ENCODE measurements at regions not wholly inside any gene's neighbourhood (a gene's known extent, or its start where the extent isn't known, plus 50 kb on each side); places are given as distances from the start of the nearest gene placed in this dataset.

DNA sequence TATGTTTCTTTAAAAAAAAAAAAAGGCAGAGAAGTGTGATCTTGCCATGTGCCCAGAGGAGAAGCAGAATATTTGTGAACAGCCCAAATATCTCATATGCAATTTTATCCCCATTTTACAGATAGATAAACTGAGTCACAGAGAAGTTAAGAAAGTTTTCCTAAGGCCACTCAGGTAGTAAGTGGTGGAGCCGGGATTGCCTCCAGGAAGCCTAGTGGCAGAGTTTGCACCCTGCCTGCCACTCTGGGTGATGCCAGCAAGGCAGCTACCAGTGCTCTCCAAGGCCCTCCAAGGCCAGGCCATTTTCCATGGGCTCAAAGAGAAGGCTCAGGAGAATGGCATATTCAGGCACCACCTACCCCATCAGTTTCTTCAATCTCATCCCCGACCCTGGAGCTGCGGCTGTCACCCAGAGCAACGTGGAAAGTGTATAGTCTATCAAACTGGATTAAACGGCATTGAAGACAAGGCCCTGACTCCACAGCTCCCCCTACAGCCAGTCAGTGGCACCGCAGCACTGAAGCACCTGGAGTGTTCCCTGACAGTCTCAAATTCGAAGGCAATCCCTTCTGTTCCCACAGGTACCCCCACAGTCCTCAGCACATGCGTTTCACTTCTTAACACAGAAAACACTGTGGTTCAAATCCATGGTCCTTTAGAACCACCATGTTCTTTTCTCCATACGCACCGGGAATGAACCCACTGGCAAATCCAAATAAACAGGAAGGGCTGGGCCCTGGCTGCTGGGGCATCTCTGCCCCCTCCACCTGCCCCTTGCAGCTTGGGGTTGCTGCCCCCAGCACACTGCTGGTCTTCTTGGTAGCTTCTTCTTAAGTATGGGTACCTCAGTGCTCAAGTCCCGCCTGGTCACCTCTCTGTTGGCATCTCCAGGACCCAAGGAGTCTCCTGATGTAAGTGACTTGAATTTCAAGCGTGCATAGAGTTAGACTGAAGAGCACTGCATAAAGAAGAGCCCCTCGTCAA is 175.3 kb downstream of the INHBB start:
- DNase-seq: no peak

DNA sequence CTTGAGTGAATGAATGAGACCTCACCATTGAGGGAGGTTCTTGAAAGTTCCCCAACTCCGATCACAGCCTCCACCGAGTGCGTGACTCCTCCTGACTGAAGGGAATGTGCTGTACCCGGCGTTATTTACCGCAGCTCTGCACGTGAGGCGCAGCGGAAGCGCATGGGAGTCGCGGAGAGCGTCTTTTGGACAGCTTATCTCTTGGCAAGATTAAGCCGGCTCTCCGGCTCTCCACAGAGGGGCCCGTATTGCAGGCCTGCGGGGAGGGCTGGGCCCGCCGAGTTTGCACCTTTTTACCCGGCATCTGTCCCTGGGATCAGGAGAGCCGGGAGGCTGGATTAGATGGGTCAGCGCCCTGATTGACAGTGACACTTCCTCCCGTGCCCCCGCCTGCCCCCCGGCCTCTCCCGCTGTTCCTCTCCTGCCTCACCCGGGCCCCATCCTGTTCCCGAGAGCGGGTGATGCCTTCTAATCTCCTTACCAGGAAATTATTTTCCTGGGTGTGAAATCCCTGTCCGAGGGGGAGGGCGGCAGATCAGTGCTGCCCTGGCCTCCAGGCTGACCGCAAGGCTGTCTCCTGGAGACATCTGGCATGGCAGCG is 176.3 kb downstream of the INHBB start:
- DNase-seq: no peak

DNA sequence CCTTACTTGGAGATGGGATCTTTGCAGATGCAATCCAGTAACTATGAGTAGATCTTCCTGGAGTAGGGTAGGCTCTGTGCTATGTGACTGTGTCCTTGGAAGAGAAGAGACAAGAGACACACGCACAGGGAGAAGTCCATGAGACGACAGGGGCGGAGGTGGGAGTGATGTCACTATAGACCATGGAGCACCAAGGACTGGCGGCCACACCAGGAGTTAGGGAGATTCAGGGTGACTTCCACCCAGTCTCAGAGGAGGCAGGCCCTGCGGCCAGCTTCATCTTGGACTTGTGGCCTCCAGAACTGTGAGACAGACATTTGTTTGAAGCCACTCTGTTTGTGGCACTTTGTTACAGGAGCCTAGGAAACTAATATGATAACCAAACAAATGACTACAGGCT is 177.8 kb downstream of the INHBB start:
- no peak for DNase-seq

GRCh38 chr2:120524174-120524573 is 178.2 kb downstream of the INHBB start:
- DNase-seq: no peak

GRCh38 chr2:120525056-120526046 is 179.4 kb downstream of the INHBB start:
- no peak for DNase-seq

DNA sequence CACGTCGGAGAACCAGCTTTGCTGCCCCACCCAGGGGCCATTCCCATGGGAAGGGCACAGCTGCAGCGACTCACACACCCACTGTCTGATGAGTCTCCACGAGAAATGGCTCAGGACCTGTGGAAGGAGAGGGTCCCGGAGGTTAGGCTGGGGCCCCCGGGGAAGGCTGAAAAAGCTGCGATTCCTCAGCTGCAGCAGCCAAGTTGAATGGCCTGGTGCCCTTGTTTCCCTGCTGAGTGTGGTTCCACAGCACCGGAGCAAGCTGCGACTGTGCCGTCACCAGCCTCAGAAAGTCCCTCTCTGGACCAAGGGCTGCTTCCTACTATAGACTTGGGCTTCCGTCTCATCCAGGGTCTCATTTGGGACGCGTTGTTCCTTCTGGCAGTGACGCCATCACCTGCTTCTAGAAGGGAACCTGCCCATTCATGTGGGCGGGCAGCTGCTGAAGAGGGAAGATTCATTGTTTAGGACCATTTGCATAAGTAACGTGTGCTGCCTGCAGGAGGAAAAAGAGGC is 180.2 kb downstream of the INHBB start:
- DNase-seq: no peak

GRCh38 chr2:120526997-120527945 is 181.3 kb downstream of the INHBB start:
- no peak for DNase-seq

DNA sequence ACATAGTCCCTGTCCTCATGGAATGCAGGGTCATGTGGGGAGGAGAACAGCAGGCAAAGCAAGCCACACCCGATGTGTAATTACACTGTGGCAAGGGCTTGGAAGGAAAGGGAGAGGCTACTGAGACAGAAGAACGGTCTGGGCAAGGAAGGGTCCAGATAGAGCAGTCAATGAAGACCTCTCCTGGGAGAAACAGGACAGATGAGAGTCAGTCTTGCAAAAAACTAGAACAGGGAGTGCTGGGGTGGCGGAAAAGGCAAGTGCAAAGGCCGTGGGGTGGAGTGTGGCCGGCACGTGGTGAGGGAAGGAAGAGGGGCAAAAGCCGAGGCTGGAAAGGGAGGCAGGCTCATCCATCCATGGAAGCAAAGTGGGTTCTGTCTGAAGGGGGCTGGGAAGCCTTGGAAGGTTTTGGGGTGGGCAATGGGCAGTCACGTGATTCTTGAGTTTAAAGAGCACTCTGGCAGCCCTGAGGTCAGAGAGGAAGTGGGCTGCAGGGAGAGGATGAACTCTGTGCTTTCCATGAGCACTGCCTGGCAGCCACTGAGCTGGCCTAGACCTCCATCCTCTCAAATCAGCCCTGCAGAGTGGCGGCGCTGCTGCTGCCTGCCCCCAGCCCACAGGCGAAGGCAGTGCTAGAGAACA is 182.2 kb downstream of the INHBB start:
- no peak for DNase-seq

DNA sequence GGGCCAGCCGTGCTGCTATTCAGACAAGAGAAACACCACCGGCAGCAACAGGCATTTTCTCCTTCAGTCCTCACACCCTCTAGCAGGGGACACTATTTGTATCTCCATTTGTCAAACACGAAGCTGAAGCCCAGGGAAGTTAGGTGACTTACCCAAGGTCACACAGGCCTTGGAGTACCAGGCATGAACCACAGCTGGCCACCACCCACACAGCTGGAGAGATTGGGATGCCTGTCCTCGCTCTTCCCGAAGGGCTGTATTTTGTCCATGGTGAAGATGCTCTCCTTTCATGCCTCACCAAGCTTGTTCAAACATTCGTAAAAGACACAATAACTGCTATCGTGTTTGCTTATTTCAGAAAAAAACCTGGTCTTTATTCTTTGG is 182.7 kb downstream of the INHBB start:
- no peak for DNase-seq

DNA sequence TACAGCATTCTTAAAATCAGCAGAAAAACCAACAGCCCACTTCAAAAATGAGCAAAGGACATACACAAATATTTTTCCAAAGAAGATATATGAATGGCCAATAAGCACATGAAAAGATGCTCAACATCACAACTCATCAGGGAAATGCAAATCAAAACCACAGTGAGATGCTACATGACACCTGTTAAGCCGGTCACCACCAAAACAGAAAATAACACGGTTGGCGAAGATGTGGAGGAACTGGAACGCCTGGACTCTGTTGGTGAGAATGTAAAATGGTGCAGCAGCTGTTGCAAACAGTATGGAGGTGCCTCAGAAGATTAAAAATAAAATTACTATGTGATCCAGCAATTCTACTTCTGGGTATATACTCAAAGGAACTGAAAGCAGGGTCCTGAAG is 184.8 kb downstream of the INHBB start:
- no peak for DNase-seq

DNA sequence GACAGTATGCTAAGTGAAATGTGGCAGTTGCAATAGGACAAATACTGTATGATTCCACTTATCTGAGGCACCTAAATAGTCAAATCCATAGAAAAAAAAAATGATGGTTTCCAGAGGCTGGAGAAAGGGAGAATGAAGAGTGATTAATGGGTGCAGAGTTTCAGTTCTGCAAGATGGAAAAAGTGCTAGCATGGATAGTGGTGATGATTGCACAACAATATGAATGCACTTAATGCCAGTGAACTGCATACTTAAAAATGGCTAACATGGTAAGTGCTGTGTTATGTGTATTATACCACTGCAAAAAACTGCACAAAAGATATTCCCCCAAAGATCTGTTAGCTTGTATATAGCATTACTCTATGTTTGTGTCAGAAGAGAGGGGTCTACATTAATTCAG is 185.4 kb downstream of the INHBB start:
- no peak for DNase-seq

- no peak for DNase-seq
These were observed 186.1 kb downstream of the INHBB start for GRCh38 chr2:120531863-120532600.

DNA sequence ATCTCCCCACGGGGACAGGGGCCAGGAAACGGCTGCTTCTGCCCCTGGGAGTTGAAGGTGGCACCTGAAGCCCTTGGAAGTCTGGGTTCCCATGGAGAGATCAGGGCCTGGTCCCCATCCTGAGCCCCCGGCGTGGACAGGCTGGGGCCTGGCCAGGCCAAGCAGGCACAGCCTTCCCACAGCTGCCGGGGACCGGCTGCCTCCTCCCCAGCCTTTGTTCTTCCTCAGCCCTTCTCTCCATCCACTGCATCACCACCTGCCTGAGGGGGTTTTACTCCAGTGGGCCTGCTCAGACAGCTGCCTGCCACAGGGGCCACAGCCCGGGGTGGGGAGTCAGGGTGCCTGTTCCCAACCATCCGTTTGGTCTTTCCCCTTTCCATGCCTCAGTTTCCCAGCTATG is 187.7 kb downstream of the INHBB start:
- no peak for DNase-seq

- DNase-seq: no peak
These were observed 188.5 kb downstream of the INHBB start for GRCh38 chr2:120534457-120534856.

DNA sequence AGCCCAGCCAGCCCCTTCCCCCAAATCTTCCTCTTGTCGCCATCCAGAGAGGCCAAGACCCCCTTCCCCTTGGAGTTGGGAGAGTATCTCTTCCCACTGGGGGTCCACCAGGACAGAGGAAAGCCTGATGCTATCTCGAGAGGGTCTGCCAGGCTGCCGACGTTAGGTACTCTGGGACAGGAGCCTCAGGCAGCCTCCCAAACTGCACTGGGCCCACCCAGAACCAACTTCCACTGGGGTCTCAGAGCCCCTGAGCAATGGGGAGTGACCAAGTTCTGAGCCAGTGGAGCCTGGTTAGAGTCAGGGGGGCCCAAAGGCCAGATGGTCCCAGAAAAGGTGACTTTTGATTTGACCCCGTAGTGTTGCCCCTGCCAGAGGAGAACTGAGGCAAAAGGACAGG is 189.1 kb downstream of the INHBB start:
- no peak for DNase-seq

DNA sequence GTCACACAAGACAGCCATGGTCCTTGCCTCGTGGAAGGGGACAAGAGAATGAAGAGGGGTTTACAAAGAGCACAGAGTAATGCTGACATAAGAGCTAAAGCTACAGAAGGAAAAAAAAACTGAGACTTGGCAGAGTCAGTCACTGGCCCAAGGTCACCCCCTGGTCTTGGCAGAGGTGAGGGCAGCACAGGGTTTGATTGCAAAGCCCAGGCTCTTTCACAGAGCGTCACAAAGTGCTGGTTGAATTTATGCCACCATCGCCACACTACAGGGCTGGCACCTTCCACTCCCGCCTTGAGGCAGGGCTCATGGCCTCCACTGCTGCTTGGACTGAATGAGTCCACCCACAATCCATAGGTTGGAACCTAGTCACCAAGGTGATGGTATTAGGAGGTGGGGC is 190.2 kb downstream of the INHBB start:
- no peak for DNase-seq

- DNase-seq: no peak
These were observed 192.9 kb downstream of the INHBB start for GRCh38 chr2:120538691-120539423.

DNA sequence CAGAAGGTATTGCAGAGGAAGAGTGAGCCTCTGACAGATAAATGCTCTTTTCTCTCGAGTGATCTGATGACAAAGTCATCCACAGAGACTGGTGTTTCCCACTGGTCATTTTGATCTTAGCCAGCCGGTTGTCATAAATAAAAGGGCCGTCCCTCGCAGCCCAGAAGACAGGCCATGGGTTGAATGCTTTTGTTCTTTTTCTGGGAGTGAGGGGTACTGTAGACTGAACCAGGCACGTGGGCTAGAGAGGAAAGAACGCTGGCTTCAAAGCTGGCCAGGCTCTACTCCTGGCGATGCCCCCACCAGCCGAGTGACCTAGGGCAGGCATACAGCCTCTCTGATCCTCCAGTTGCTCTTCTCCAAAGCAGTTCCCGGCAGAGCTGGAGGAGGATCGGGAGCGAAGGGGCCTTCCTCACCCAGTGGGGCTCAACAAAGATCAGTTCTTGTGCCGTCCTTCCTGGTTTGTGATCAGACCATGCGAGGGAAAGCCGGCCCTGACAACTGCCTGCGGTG is 193.5 kb downstream of the INHBB start:
- no peak for DNase-seq

DNA sequence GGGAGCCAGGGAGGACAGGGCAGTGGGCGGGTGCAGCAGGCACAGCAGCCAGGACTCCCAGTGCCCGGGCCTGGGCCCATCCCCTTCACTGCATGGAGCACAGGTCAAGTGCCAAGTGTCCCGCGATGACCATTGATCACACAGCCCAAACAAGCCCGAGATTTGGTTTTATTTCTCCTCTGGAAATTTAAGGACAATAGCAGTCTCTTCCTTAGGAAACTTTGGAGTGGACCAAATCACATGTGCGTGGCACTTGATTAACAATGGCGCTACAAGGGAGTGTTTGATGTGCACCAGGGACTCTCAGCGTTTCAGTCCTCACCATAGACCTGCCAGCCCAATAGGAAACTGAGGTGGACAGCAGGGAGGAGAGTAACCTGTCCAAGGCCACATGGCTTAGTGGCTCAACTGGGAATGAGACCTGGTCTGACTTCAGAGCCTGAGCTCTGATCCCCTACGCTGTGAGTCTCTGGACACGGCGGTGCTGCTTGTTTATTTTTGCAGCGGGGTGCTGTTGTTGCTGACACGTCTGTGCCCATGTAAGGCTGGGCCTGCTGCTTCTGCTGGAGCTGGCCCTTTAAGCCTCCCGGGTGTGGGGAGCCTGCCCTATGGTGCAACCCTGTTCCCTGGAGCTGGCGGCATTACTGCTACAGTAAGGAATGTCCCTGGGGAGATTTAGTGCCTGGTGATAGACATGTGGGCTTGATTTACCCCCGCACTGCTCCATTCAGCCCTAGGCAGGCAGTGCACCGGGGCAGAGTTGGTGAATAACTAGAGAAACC is 194.2 kb downstream of the INHBB start:
- no peak for DNase-seq
